ENCODE measurements at regions not wholly inside any gene's neighbourhood (a gene's known extent, or its start where the extent isn't known, plus 50 kb on each side); places are given as distances from the start of the nearest gene placed in this dataset.
"Not testable (repeated sequence)": the region's sequence is repeated elsewhere in the genome, so short reads cannot be mapped to it uniquely, and the experiment has no call there.

DNA sequence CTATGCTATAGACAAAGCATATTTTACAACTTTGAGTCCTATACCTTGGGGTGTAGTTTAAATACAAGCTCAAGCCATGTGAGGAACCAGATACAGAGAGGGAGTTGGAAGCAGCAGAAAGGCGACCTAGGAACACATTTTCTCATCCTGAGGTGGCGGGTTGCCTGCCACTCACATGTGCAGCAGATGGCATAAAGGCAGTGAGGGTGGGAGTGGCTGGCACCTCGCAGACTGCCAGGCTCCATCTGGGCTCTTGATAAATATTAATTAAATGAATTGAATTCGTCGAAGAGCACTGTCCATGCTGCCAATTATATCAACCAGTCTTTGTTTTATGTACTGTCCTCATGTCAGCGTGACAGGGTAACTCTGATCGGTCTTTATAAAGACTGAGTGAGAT, 79.0 kb upstream of the SEMA3C start:
- no peak overlapping the region for H3K27ac Mint-ChIP-seq
- Histone ChIP-seq H3K36me3 (ENCODE audit: insufficient read depth, low read length) (no peaks in the 10 kb centered on the region), H3K27me3 (ENCODE audit: insufficient read depth, low read length) (no peaks in the 10 kb centered on the region), H3K27ac (ENCODE audit: low read depth, low read length) (no peak overlapping the region), H3K9me3 (ENCODE audit: control insufficient read depth in 1 of 2, low read length in 2 of 2) (no peaks in the 10 kb centered on the region), H3K4me3 (ENCODE audit: low read length in 2 of 2) (no peak overlapping the region), H3K4me1 (ENCODE audit: insufficient read depth, low read length) (no peaks in the 10 kb centered on the region)
- H3K4me3 Mint-ChIP-seq: no peak overlapping the region
- no peaks in the 10 kb centered on the region for H3K4me1 Mint-ChIP-seq
- H3K9me3 Mint-ChIP-seq: peaks cover 2 to 29% (median 11%) of the 10 kb centered on the region in 8 donors
- CTCF ChIA-PET (ENCODE audit: partially characterized antibody): no interaction called here
- no peak for DNase-seq
- POLR2A ChIA-PET (ENCODE audit: partially characterized antibody): no interaction called here
- no peaks in the 10 kb centered on the region for H3K36me3 Mint-ChIP-seq
- intact Hi-C loops (cut with micrococcal nuclease): no loop called here
- H3K27me3 Mint-ChIP-seq: no peaks in the 10 kb centered on the region

DNA sequence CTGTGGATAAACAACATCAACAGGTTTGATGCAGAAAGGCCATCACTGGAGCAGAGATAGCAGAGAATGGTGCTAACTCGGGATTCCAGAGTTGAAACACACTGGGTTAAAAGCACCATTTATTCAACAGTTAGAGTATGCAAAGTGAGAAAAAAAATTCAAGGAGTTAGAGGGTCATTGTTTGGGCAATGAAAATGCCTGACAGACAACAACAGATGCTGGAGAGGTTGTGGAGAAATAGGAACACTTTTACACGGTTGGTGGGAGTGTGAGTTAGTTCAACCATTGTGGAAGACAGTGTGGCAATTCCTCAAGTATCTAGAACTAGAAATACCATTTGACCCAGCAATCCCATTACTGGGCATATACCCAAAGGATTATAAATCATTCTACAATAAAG, 77.4 kb upstream of the SEMA3C start:
- POLR2A ChIA-PET (ENCODE audit: partially characterized antibody); CTCF ChIA-PET (ENCODE audit: partially characterized antibody); H3K27ac Mint-ChIP-seq: not testable (repeated sequence)

GRCh38 chr7:80991654-80992053, 72.8 kb upstream of the SEMA3C start:
- Mint-ChIP-seq H3K27me3 (no peaks in the 10 kb centered on the region), H3K36me3 (no peaks in the 10 kb centered on the region), H3K4me1 (no peaks in the 10 kb centered on the region), H3K9me3 (peaks cover 0 to 21% (median 10%) of the 10 kb centered on the region in 8 donors), H3K27ac (no peak overlapping the region), H3K4me3 (no peak overlapping the region)
- no peaks in the 10 kb centered on the region for H3K4me1 ChIP-seq (ENCODE audit: insufficient read depth, low read length)
- no peak for DNase-seq
- ChIA-PET CTCF (ENCODE audit: partially characterized antibody) (no interaction called here), POLR2A (ENCODE audit: partially characterized antibody) (no interaction called here)
- H3K27ac ChIP-seq (ENCODE audit: low read depth, low read length): no peak overlapping the region
- H3K27me3 ChIP-seq (ENCODE audit: insufficient read depth, low read length): no peaks in the 10 kb centered on the region
- no peaks in the 10 kb centered on the region for H3K36me3 ChIP-seq (ENCODE audit: insufficient read depth, low read length)
- H3K4me3 ChIP-seq (ENCODE audit: low read length in 2 of 2): no peak overlapping the region
- intact Hi-C loops (cut with micrococcal nuclease): no loop called here
- no peaks in the 10 kb centered on the region for H3K9me3 ChIP-seq (ENCODE audit: control insufficient read depth in 1 of 2, low read length in 2 of 2)

More for the DNA sequence above, 77.4 kb upstream of the SEMA3C start:
- H3K36me3 Mint-ChIP-seq; H3K4me3 Mint-ChIP-seq; H3K27me3 Mint-ChIP-seq; H3K36me3 ChIP-seq (ENCODE audit: insufficient read depth, low read length); H3K4me3 ChIP-seq (ENCODE audit: low read length in 2 of 2); H3K4me1 Mint-ChIP-seq; intact Hi-C loops (cut with micrococcal nuclease); H3K9me3 ChIP-seq (ENCODE audit: control insufficient read depth in 1 of 2, low read length in 2 of 2); H3K27ac ChIP-seq (ENCODE audit: low read depth, low read length); H3K4me1 ChIP-seq (ENCODE audit: insufficient read depth, low read length); DNase-seq; H3K27me3 ChIP-seq (ENCODE audit: insufficient read depth, low read length): not testable (repeated sequence)
- H3K9me3 Mint-ChIP-seq: peaks cover 2 to 29% (median 11%) of the 10 kb centered on the region in 8 donors

DNA sequence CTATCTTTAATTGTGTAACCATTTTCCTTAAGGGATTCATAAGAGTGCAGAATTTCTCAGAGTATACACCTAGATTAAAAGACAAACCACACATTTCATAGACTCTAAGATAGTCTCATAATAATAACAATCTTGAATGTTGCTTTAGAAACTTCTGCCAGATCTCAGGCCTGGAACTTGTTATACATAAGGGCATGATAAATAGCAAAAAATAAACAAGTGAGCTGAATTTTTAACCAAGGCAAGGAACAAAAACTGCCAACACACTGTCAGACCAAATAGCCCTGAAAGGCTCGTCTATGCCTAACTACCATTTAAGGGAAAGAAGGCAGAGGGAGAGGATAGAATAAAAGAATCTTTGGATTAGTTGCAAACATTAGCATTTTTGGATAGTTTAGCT, 65.8 kb upstream of the SEMA3C start:
- DNase-seq: no peak
- Mint-ChIP-seq H3K9me3 (peaks cover 0 to 19% (median 10%) of the 10 kb centered on the region in 8 donors), H3K4me1 (no peaks in the 10 kb centered on the region), H3K27ac (no peak overlapping the region), H3K4me3 (no peak overlapping the region), H3K27me3 (no peaks in the 10 kb centered on the region), H3K36me3 (no peaks in the 10 kb centered on the region)
- no peaks in the 10 kb centered on the region for H3K9me3 ChIP-seq (ENCODE audit: control insufficient read depth in 1 of 2, low read length in 2 of 2)
- H3K27me3 ChIP-seq (ENCODE audit: insufficient read depth, low read length): no peaks in the 10 kb centered on the region
- no peaks in the 10 kb centered on the region for H3K4me1 ChIP-seq (ENCODE audit: insufficient read depth, low read length)
- POLR2A ChIA-PET (ENCODE audit: partially characterized antibody): no interaction called here
- intact Hi-C loops (cut with micrococcal nuclease): no loop called here
- no peak overlapping the region for H3K4me3 ChIP-seq (ENCODE audit: low read length in 2 of 2)
- H3K27ac ChIP-seq (ENCODE audit: low read depth, low read length): no peak overlapping the region
- H3K36me3 ChIP-seq (ENCODE audit: insufficient read depth, low read length): no peaks in the 10 kb centered on the region
- CTCF ChIA-PET (ENCODE audit: partially characterized antibody): no interaction called here

GRCh38 chr7:80981405-80981804, 62.6 kb upstream of the SEMA3C start:
- Histone ChIP-seq H3K27ac (ENCODE audit: low read depth, low read length) (no peak overlapping the region), H3K4me3 (ENCODE audit: low read length in 2 of 2) (no peak overlapping the region), H3K4me1 (ENCODE audit: insufficient read depth, low read length) (no peaks in the 10 kb centered on the region), H3K27me3 (ENCODE audit: insufficient read depth, low read length) (no peaks in the 10 kb centered on the region), H3K36me3 (ENCODE audit: insufficient read depth, low read length) (no peaks in the 10 kb centered on the region), H3K9me3 (ENCODE audit: control insufficient read depth in 1 of 2, low read length in 2 of 2) (no peaks in the 10 kb centered on the region)
- H3K36me3 Mint-ChIP-seq: no peaks in the 10 kb centered on the region
- H3K9me3 Mint-ChIP-seq: peaks cover 2 to 18% (median 7%) of the 10 kb centered on the region in 8 donors
- H3K27me3 Mint-ChIP-seq: no peaks in the 10 kb centered on the region
- ChIA-PET POLR2A (ENCODE audit: partially characterized antibody) (no interaction called here), CTCF (ENCODE audit: partially characterized antibody) (no interaction called here)
- intact Hi-C loops (cut with micrococcal nuclease): no loop called here
- H3K4me3 Mint-ChIP-seq: no peak overlapping the region
- no peak for DNase-seq
- H3K4me1 Mint-ChIP-seq: no peaks in the 10 kb centered on the region
- H3K27ac Mint-ChIP-seq: no peak overlapping the region

- ChIA-PET POLR2A (ENCODE audit: partially characterized antibody) (no interaction called here), CTCF (ENCODE audit: partially characterized antibody) (no interaction called here)
- intact Hi-C loops (cut with micrococcal nuclease): no loop called here
- no peaks in the 10 kb centered on the region for H3K27me3 ChIP-seq (ENCODE audit: insufficient read depth, low read length)
- Mint-ChIP-seq H3K9me3 (peaks cover 2 to 11% (median 6%) of the 10 kb centered on the region in 8 donors), H3K27me3 (no peaks in the 10 kb centered on the region), H3K27ac (no peak overlapping the region), H3K4me1 (no peaks in the 10 kb centered on the region), H3K36me3 (no peaks in the 10 kb centered on the region), H3K4me3 (no peak overlapping the region)
- H3K36me3 ChIP-seq (ENCODE audit: insufficient read depth, low read length): no peaks in the 10 kb centered on the region
- no peak overlapping the region for H3K27ac ChIP-seq (ENCODE audit: low read depth, low read length)
- DNase-seq: no peak
- H3K4me3 ChIP-seq (ENCODE audit: low read length in 2 of 2): no peak overlapping the region
- H3K4me1 ChIP-seq (ENCODE audit: insufficient read depth, low read length): no peaks in the 10 kb centered on the region
- no peaks in the 10 kb centered on the region for H3K9me3 ChIP-seq (ENCODE audit: control insufficient read depth in 1 of 2, low read length in 2 of 2)
Observed at GRCh38 chr7:80977751-80978150, 58.9 kb upstream of the SEMA3C start.

DNA sequence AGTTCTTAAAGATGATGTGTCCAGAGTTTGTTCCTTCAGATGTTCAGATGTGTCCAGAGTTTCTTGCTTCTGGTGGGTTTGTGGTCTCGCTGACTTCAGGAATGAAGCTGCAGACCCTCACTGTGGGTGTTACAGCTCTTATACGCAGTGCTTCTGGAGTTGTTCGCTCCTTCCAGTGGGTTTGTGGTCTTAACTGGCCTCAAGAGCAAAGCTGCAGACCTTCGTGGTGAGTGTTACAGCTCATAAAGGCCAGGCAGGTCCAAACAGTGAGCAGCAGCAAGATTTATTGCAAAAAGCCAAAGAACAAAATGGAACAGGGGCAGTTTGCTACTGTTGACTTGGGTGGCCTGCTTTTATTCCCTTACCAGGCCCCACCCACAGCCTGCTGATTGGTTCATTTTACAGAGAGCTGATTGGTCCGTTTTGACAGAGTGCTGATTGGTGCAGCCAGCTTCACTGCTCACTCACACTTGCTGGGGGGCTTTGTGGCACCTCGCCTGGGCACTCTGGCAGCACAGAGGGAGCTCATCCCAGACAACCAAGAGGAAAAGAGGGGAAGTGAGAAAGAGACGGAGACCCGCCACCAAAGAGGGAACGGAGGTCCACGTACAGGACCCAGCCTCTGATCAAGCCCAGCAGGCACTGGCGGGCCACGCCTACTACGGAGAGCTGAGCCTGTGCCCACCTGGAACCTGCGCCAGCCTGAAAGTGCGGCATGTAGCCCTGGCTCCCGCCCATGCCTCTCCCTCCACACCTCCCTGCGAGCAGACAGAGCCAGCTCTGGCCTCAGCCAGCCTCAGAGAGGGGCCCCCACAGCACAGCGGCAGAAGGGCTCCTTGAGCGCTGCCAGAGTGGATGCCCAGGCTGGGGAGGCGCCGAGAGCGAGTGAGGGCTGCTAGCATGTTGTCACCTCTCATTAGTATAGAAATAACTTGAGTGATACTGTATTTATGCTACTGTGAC, 55.8 kb upstream of the SEMA3C start:
- ChIA-PET POLR2A (ENCODE audit: partially characterized antibody) (no interaction called here), CTCF (ENCODE audit: partially characterized antibody) (no interaction called here)
- H3K27ac ChIP-seq (ENCODE audit: low read depth, low read length): no peak overlapping the region
- Mint-ChIP-seq H3K27ac (no peak overlapping the region), H3K27me3 (no peaks in the 10 kb centered on the region), H3K4me1 (no peaks in the 10 kb centered on the region), H3K4me3 (no peak overlapping the region), H3K9me3 (peaks cover 2 to 12% (median 4%) of the 10 kb centered on the region in 8 donors), H3K36me3 (no peaks in the 10 kb centered on the region)
- H3K4me1 ChIP-seq (ENCODE audit: insufficient read depth, low read length): no peaks in the 10 kb centered on the region
- intact Hi-C loops (cut with micrococcal nuclease): no loop called here
- DNase-seq: no peak
- no peaks in the 10 kb centered on the region for H3K27me3 ChIP-seq (ENCODE audit: insufficient read depth, low read length)
- H3K36me3 ChIP-seq (ENCODE audit: insufficient read depth, low read length): no peaks in the 10 kb centered on the region
- H3K9me3 ChIP-seq (ENCODE audit: control insufficient read depth in 1 of 2, low read length in 2 of 2): no peaks in the 10 kb centered on the region
- no peak overlapping the region for H3K4me3 ChIP-seq (ENCODE audit: low read length in 2 of 2)

Data from CD4-positive, alpha-beta memory T cell (primary cell).